DMS53 (cell line): ENCODE measurements at regions not wholly inside any gene's neighbourhood (a gene's known extent, or its start where the extent isn't known, plus 50 kb on each side); places are given as distances from the start of the nearest gene placed in this dataset.
"Not testable (repeated sequence)": the region's sequence is repeated elsewhere in the genome, so short reads cannot be mapped to it uniquely, and the experiment has no call there.

Experiments used
- DNase-seq: peaks from one replicate; lab custom pipeline; 2025; lab: John Stamatoyannopoulos, UW

DNA sequence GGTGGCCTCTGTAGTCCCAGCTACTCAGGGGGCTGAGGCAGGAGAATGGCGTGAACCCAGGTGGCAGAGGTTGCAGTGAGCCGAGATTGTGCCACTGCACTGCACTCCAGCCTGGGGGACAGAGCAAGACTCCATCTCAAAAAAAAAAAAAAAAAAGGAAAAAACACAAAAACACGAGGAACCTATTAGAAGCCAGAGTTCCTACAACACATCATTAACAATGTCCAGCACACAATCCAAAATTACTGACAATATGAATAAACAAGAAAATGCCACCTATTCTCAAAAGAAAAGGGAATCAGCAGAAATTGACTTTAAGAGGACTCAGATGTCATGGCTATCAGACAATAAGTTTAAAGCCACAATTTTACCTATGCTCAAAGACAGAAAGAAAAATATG is 57.3 kb upstream of the HS3ST3A1 start:
- not testable (repeated sequence) for DNase-seq

GRCh38 chr17:13665872-13666635 is 64.3 kb upstream of the HS3ST3A1 start:
- DNase-seq: no peak

- no peak for DNase-seq
These were observed 69.6 kb upstream of the HS3ST3A1 start for GRCh38 chr17:13671341-13671740.

- no peak for DNase-seq
These were observed 70.0 kb upstream of the HS3ST3A1 start for GRCh38 chr17:13671771-13672170.

DNA sequence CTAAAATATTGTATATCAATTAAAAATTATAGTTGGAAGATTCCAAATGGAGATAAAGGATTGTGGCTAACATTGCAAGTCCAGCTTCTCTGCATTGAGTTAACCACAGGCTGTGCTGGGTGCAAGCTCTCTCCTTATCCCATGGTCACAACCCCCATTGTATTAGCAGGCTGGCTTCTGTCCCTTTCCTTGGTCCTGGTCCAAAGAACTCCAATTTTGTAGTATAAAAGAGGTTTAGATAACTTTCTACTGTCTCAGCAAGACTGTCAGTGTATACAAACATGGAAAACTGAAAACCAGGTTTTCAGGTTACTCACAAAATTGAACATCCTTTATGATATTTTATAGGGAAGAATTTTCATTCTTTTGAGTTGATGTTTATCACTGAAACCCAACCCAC is 76.6 kb upstream of the HS3ST3A1 start:
- no peak for DNase-seq

GRCh38 chr17:13678841-13679240 is 77.1 kb upstream of the HS3ST3A1 start:
- DNase-seq: no peak

DNA sequence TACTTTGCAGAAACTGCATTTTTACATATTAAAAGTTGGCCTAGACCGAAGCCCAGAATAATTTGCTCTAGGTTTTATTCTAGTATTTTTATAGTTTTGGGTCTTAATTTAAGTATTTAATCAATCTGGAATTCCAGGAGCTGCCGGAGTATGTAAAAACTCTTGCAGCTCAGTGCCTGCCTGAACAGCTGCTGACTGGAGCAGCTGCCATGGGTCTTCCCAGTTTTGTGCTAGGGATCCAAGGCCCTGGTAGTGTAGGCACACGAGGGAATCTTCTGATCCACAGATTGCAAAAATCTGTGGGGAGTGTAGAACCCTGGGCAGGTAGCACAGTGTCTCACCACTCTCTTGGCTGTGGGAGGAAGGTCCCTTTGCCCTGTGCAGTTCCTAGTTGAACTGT is 87.0 kb upstream of the HS3ST3A1 start:
- DNase-seq: no peak

DNA sequence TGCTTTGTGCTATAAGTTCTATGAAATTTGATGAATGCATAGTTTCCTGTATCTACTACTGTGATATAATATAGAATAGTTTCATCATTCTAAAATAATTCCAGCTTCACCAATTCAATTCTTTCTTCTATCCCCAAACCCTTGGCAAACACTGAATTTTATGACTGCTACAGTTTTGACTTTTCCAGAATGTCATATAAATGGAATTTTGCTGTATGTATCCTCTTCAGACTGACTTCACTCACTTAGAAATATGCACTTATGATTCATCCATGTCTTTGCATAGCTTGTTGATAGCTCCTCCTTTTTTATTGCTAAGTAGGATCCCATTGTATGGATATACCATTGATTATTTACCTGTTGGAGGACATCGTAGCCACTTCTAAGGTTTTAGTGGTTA is 89.1 kb upstream of the HS3ST3A1 start:
- no peak for DNase-seq

GRCh38 chr17:13694934-13695333 is 93.2 kb upstream of the HS3ST3A1 start:
- no peak for DNase-seq

- DNase-seq: no peak
These were observed 97.1 kb upstream of the HS3ST3A1 start for GRCh38 chr17:13698832-13699231.

DNA sequence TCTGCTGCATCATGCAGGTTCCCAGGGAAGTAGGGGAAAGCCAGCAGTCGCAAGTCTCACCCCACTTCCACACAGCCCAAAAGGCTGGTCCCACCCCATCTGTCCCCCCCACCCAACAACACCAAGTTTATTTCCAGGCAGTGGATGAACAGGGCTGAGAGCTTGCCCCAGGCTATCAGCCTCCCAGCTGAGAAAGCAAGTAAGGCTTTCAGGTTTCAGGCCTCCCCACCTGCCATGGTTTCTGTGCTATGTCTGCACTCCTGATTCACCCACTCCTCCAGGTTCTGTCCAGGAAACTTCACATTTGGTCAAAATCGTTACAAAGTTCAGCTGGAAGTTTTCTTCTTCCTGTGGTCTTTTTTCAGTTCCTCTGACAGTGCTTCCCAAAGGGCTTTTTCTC is 97.5 kb upstream of the HS3ST3A1 start:
- DNase-seq: no peak

GRCh38 chr17:13702266-13702665 is 100.5 kb upstream of the HS3ST3A1 start:
- no peak for DNase-seq

GRCh38 chr17:13704333-13704732 is 102.6 kb upstream of the HS3ST3A1 start:
- DNase-seq: no peak

- no peak for DNase-seq
These were observed 103.5 kb upstream of the HS3ST3A1 start for GRCh38 chr17:13705221-13705620.

DNA sequence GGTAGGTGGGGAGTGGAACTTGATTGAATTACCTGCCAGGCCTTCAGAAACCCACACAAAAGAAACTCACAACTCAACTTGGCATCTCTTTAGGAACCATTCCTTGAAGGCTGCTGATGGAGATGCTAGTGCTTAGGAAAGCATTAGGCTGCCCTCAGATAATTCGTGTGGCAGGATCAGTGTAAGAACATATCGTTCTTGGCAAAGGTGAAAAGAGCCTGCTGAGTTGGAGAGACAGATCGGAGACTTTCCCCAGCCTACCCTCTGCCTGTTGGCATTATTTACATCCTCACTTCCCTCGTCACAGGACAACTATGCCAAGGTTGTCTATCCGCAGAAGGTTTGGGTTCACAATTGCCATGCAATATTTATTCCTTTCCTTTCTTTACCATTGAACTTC is 120.0 kb upstream of the HS3ST3A1 start:
- DNase-seq: no peak

GRCh38 chr17:13725288-13725990 is 123.7 kb upstream of the HS3ST3A1 start:
- DNase-seq: no peak

DNA sequence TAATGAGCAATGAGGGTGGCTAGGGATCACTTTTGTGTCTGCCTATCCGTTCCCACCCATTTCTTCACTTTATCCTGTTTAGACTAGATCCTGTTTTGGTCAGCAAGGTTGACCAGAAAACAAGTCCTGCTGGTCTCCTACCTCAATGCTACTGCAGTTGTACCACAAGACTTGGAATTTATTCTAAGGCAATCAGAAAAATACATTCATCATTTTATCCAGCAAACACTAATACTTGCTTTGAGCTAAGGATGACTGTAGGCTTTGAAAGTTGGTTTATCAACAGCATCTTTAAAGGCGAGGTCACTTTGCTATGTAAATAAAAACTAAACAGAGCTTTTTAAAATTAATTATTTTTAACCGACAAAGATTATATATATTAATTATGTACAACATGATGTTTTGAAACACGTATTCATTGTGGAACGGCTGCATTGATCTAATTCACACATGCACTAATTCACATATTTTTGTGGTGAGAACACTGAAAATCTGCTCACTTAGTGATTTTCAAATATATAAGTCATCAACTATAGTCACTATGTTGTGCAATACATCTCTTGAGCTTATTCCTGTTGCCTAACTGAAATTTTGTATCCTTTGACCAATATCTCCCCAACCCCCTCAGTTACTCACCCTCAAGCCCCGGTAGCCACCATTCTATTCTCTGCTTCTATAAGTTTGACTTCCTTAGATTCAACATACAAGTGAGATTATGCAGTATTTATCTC is 125.9 kb upstream of the HS3ST3A1 start:
- no peak for DNase-seq

- no peak for DNase-seq
These were observed 127.1 kb upstream of the HS3ST3A1 start for GRCh38 chr17:13728781-13729180.

GRCh38 chr17:13729466-13730134 is 127.9 kb upstream of the HS3ST3A1 start:
- no peak for DNase-seq

DNA sequence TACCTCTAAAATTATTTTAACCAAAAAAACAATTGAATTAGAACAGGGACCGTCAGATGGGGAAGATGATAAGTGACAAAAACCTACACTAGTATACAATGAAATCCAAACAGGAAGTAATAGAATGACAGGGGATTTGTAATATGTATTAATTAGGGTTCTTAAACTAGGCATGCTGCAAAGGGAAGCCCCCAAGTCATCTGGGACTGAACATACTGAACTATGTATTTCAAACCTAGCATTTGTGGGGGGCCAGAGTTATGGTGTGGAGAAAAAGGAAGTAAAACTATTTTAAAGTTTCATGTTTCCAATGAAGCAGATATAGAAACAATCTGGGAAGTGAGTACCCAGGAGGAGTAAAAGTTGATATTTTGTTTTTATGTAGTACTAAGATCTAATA is 133.2 kb upstream of the HS3ST3A1 start:
- no peak for DNase-seq

- DNase-seq: no peak
These were observed 133.7 kb upstream of the HS3ST3A1 start for GRCh38 chr17:13735444-13735843.

DNA sequence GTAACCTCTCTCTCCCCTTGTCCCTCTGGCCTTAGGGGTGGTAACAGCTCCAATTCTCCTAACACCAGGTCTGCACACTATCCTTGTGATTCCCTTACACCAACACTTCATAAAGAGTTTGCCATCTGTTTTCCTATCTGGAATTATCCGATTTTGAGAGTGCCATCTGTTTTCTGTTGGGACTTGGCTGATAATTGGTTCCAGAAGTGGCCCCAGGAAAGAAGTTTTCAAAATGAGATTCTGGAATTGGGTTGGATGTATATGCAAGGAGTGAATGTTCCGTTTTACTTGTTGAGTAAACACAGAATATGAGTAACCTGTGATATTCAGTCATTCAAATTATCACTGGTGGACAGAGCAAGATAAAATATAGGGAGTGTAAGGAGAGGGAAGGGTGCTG is 134.1 kb upstream of the HS3ST3A1 start:
- DNase-seq: no peak
